Loucy (cell line): ENCODE measurements at regions not wholly inside any gene's neighbourhood (a gene's known extent, or its start where the extent isn't known, plus 50 kb on each side); places are given as distances from the start of the nearest gene placed in this dataset.

Experiments
- CTCF ChIP-seq: fragments of 200-600 bp; sonication (generic); conservative IDR thresholded peaks from 2 replicates; pipeline ENCODE4 v1.5.1; 2014; ENCODE audit warnings: mild to moderate bottlenecking, antibody characterized with exemption, low read length
- EZH2phosphoT487 ChIP-seq: fragments of 200-600 bp; IDR thresholded peaks from 2 replicates; pipeline ENCODE4 v1.6.1; 2018; ENCODE audit warnings: antibody characterized with exemption, mild to moderate bottlenecking, moderate library complexity, borderline replicate concordance

DNA sequence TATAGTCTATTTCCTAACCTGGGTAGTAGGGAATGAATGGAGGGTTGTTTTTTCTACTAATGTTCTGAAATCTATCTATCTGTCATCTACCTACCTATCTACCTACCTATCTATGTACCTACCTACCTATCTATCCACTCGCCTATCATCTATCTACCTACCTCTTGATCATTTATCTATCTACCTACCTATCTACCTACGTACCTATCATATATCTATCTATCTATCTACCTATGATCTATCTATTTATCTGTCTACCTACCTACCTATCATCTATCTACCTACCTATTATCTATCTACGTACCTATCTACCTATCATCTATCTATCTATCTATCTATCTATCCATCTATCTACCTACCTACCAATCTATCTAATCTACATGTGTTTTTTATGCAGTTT, 62.5 kb upstream of the PHACTR1 start:
- TF ChIP-seq CTCF (no peak), EZH2phosphoT487 (no peak)
